22Rv1 (cell line): ENCODE measurements at regions not wholly inside any gene's neighbourhood (a gene's known extent, or its start where the extent isn't known, plus 50 kb on each side); places are given as distances from the start of the nearest gene placed in this dataset.
"Not testable (repeated sequence)": the region's sequence is repeated elsewhere in the genome, so short reads cannot be mapped to it uniquely, and the experiment has no call there.

ENCODE experiments used
- CTCF ChIP-seq: fragments of 450-650 bp; IDR thresholded peaks from 2 replicates; pipeline ENCODE4 v1.5.1; 2017; ENCODE audit warnings: mild to moderate bottlenecking
- ZFX ChIP-seq: fragments of 450-650 bp; IDR thresholded peaks from 2 replicates; pipeline ENCODE4 v1.6.1; 2017; ENCODE audit warnings: antibody characterized with exemption, borderline replicate concordance

GRCh38 chr5:125253634-125254033, 507.2 kb upstream of the ZNF608 start:
- not testable (repeated sequence) for TF ChIP-seq CTCF, ZFX
